GM23338 (cell line): ENCODE measurements at regions not wholly inside any gene's neighbourhood (a gene's known extent, or its start where the extent isn't known, plus 50 kb on each side); places are given as distances from the start of the nearest gene placed in this dataset.

Experiments used
- CREB1 ChIP-seq: fragments of 250-450 bp; sonication (Bioruptor Pico); IDR thresholded peaks from 2 replicates; pipeline ENCODE4 v1.5.0; 2020; ENCODE audit warnings: low read depth, mild to moderate bottlenecking, moderate library complexity
- EZH2 ChIP-seq: fragments of 200-600 bp; sonication (generic); IDR thresholded peaks from one replicate; pipeline ENCODE4 v1.8.0; 2017; ENCODE audit warnings: antibody characterized with exemption, mild to moderate bottlenecking, low read depth; ENCODE audit not compliant: unreplicated experiment
- EZH2phosphoT487 ChIP-seq: fragments of 200-600 bp; sonication (generic); IDR thresholded peaks from one replicate; pipeline ENCODE4 v1.8.1; 2018; ENCODE audit warnings: antibody characterized with exemption; ENCODE audit not compliant: unreplicated experiment
- JUNB ChIP-seq: IDR thresholded peaks from one replicate; pipeline ENCODE4 v1.6.1; 2016; ENCODE audit warnings: antibody characterized with exemption; ENCODE audit not compliant: unreplicated experiment
- POLR2AphosphoS5 ChIP-seq: IDR thresholded peaks from 2 replicates; pipeline ENCODE4 v1.6.1; 2016; ENCODE audit warnings: antibody characterized with exemption, low read depth
- REST ChIP-seq: IDR thresholded peaks from one replicate; pipeline ENCODE4 v1.6.1; 2018; ENCODE audit warnings: antibody characterized with exemption; ENCODE audit not compliant: unreplicated experiment
- STAT1 ChIP-seq: IDR thresholded peaks from one replicate; pipeline ENCODE4 v1.6.1; 2016; ENCODE audit warnings: antibody characterized with exemption; ENCODE audit not compliant: unreplicated experiment
- ZNF114 ChIP-seq: fragments of 250-450 bp; sonication (Bioruptor Pico); IDR thresholded peaks from 2 replicates; pipeline ENCODE4 v1.5.0; 2020; ENCODE audit warnings: mild to moderate bottlenecking, moderate library complexity
- ZNF331 ChIP-seq: fragments of 250-450 bp; sonication (Bioruptor Pico); IDR thresholded peaks from 2 replicates; pipeline ENCODE4 v1.5.0; 2020; ENCODE audit warnings: low read depth, mild to moderate bottlenecking, moderate library complexity
- TF ChIP-seq, protein P1 (sequence below), 2 experiments: fragments of 200-600 bp in 1 of 2; sonication (generic) in 1 of 2; conservative IDR thresholded peaks; 2 replicates each; pipeline versions ENCODE4 v1.5.1 to v1.6.1; 2016 to 2017; ENCODE audit warnings: antibody characterized with exemption in 2 of 2, low read depth in 2 of 2, mild to moderate bottlenecking in 2 of 2, moderate library complexity in 1 of 2
- TF ChIP-seq, protein P2 (sequence below): IDR thresholded peaks from 2 replicates; pipeline ENCODE4 v1.6.1; 2016; ENCODE audit warnings: antibody characterized with exemption

DNA sequence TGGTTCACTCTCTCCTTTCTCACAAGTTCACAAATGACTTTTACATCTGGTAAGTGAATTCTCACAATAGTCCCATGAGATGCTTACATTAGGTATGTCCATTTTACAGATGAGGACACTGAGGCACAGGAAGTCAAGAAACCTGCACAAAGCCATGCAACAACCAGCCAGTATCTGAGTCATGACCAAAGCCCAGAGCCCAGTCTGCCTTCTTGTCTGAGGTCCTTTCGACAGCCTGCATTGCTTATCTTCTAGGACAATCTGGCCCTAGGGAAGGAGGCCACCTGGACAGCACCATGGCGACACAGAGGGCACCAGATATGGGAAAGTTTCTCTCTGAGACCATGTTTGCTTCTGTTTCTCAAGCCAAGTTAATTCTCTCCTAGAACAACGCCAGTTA is 197.1 kb downstream of the NSG2 start:
- TF ChIP-seq, protein P1, sequence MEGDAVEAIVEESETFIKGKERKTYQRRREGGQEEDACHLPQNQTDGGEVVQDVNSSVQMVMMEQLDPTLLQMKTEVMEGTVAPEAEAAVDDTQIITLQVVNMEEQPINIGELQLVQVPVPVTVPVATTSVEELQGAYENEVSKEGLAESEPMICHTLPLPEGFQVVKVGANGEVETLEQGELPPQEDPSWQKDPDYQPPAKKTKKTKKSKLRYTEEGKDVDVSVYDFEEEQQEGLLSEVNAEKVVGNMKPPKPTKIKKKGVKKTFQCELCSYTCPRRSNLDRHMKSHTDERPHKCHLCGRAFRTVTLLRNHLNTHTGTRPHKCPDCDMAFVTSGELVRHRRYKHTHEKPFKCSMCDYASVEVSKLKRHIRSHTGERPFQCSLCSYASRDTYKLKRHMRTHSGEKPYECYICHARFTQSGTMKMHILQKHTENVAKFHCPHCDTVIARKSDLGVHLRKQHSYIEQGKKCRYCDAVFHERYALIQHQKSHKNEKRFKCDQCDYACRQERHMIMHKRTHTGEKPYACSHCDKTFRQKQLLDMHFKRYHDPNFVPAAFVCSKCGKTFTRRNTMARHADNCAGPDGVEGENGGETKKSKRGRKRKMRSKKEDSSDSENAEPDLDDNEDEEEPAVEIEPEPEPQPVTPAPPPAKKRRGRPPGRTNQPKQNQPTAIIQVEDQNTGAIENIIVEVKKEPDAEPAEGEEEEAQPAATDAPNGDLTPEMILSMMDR (conservative IDR thresholded peaks at IDR 0.05; ENCODE audit: low read depth in 2 of 2): no peak
- no peak for TF ChIP-seq EZH2
- no peak for TF ChIP-seq REST
- TF ChIP-seq ZNF114 (CRISPR knock-in tag): no peak
- TF ChIP-seq POLR2AphosphoS5: no peak
- TF ChIP-seq EZH2phosphoT487: no peak
- no peak for TF ChIP-seq ZNF331
- TF ChIP-seq, protein P2, sequence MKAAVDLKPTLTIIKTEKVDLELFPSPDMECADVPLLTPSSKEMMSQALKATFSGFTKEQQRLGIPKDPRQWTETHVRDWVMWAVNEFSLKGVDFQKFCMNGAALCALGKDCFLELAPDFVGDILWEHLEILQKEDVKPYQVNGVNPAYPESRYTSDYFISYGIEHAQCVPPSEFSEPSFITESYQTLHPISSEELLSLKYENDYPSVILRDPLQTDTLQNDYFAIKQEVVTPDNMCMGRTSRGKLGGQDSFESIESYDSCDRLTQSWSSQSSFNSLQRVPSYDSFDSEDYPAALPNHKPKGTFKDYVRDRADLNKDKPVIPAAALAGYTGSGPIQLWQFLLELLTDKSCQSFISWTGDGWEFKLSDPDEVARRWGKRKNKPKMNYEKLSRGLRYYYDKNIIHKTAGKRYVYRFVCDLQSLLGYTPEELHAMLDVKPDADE: no peak
- TF ChIP-seq CREB1 (CRISPR knock-in tag): no peak
- TF ChIP-seq STAT1: no peak
- no peak for TF ChIP-seq JUNB
